ENCODE measurements at regions not wholly inside any gene's neighbourhood (a gene's known extent, or its start where the extent isn't known, plus 50 kb on each side); places are given as distances from the start of the nearest gene placed in this dataset.

- intact Hi-C loops (cut with micrococcal nuclease; ENCODE audit: unreplicated experiment): no loop called here
- CTCF ChIA-PET: no interaction called here
- H3K27ac ChIP-seq (ENCODE audit: low read depth, low read length, poor library complexity, severe bottlenecking): no peak overlapping the region
- POLR2A ChIA-PET (ENCODE audit: low non-redundant PET): no interaction called here
- DNase-seq (ENCODE audit: low spot score): no peak
- TF ChIP-seq EZH2 (IDR thresholded peaks at IDR 0.05; ENCODE audit: borderline replicate concordance, low read depth, low read length, poor library complexity, severe bottlenecking): no peak
- no peak for TF ChIP-seq CTCF (conservative IDR thresholded peaks at IDR 0.05; ENCODE audit: low read depth, low read length)
- peaks cover 3% of the 10 kb centered on the region for H3K27me3 ChIP-seq (replicated peaks; ENCODE audit: insufficient read depth, low read depth, low read length, poor library complexity)
- H3K36me3 ChIP-seq (ENCODE audit: insufficient read depth, low read length, poor library complexity, severe bottlenecking): no peaks in the 10 kb centered on the region
- no peaks in the 10 kb centered on the region for H3K4me1 ChIP-seq (ENCODE audit: insufficient read depth, low read length, poor library complexity, severe bottlenecking)
- H3K4me3 ChIP-seq (ENCODE audit: low read depth, low read length, poor library complexity, severe bottlenecking): no peak overlapping the region
- BruUV-seq (replicated peaks): no TSS peak
- H3K9me3 ChIP-seq (ENCODE audit: low read depth, low read length, poor library complexity, severe bottlenecking): no peaks in the 10 kb centered on the region
These were observed 56.9 kb upstream of the SMIM23 start for GRCh38 chr5:171728686-171729085.

All from A673 (cell line).